Sciatic nerve (tissue), 2 donors: ENCODE measurements at regions not wholly inside any gene's neighbourhood (a gene's known extent, or its start where the extent isn't known, plus 50 kb on each side); places are given as distances from the start of the nearest gene placed in this dataset.
A peak's percentile ranks its signal among the peaks of the same experiment; 100 is the strongest.
"Not testable (repeated sequence)": the region's sequence is repeated elsewhere in the genome, so short reads cannot be mapped to it uniquely, and the experiment has no call there.

Experiments
- ATAC-seq: fragments of 200-7000 bp; cut with Tn5 transposase; one replicate; pipeline ENCODE4 v1.9.1; 2020; ENCODE audit warnings: mild to moderate bottlenecking, moderate library complexity
- DNase-seq: peaks from one replicate; pipeline ENCODE4 v3.0.0-alpha.2; 2020; ENCODE audit warnings: low spot score
- intact Hi-C: fragments of 100-400 bp; cut with DNase I; formaldehyde crosslinking; loops from one replicate; pipeline ENCODE4 v1.14.2; 2022
- donor health status: DM: no; HTN: no; CAD: no.
- donor health status: DM: no; HTN: no; CAD: no.

- intact Hi-C loops, DNase-seq, ATAC-seq: not testable (repeated sequence)
These were observed 571.6 kb downstream of the KCNA4 start for GRCh38 chr11:29445191-29445590.

DNA sequence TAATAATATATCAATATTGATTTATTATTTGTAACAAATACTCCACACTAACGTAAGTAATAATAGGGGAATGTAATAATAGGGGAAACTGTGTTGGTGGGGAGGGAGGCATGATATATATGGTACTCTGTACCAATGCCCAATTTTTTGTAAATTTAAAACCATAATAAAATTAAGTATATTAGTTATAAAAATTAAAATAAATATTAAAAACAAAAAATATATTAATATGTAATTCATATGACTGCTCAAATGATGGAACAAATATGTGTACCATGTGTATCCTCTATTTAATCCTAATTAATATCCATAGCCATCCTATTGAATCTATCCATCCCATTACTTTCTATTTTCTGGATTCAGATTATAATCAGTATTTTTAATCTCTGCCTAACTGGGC is 578.0 kb downstream of the KCNA4 start:
- intact Hi-C loops: no loop called here
- ATAC-seq: no peak
- no peak for DNase-seq

- intact Hi-C loops: no loop called here
- no peak for ATAC-seq
These were observed 581.4 kb downstream of the KCNA4 start for GRCh38 chr11:29435421-29435820.

DNA sequence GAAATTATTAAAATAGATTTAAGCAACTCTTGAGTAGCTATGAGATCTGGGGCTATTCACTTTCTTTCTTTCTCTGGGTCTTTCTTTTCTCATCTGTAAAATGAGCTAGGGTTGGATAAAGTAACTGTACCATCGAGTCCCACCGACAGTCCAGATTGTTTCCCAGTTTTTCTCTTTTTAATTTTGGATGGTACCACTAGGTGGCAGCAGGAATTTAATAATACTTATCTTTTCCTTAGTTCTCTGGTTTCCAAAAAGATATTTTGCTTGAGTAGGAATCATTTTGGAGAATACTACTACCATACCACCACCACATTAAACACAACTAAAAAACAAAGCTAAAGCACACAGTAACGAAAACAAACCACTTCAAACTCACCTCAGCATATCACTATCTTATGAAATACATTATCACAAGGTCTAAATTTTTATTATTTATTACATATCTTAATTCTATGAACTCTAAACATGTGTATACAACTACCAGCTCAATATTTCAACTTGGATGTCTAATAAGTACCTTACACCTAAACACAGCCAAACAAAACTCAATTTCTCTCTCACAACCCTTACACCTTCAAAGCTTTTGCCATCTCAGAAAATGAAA is 584.0 kb downstream of the KCNA4 start:
- DNase-seq: no peak
- intact Hi-C loops: loop anchor here (5.0 kb wide), 1 partner anchor 619 kb away; no protein-coding TSS in a partner anchor
- no peak for ATAC-seq

More at GRCh38 chr11:29435421-29435820, 581.4 kb downstream of the KCNA4 start:
- no peak for DNase-seq

GRCh38 chr11:29405305-29405704 is 611.5 kb downstream of the KCNA4 start:
- intact Hi-C loops: no loop called here
- no peak for DNase-seq
- no peak for ATAC-seq

GRCh38 chr11:29395555-29396072 is 621.2 kb downstream of the KCNA4 start:
- ATAC-seq: no peak
- intact Hi-C loops: no loop called here

DNA sequence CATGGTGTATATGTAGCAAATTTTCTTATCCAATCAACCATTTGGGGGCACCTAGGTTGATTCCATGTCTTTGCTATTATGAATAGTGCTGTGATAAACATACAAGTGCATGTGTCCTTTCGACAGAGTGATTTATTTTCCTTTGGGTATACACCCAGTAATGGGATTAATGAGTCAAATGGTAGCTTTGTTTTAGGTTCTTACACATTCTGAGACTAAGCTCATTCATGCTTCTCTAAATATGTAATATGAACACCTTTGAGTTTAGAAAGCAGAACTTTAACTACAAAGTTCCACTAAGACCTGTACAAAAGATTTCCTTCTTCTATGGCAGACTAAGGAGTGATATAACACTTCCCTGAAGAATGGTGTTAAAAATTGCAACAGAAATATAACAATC is 627.0 kb downstream of the KCNA4 start:
- no peak for ATAC-seq

More at GRCh38 chr11:29395555-29396072, 621.2 kb downstream of the KCNA4 start:
- no peak for DNase-seq

GRCh38 chr11:29373725-29374124 is 643.1 kb downstream of the KCNA4 start:
- intact Hi-C loops: no loop called here
- no peak for ATAC-seq

More for the DNA sequence above, 627.0 kb downstream of the KCNA4 start:
- intact Hi-C loops: loop anchor here (5.0 kb wide), 1 partner anchor 1433 kb away; no protein-coding TSS in a partner anchor
- no peak for DNase-seq

DNA sequence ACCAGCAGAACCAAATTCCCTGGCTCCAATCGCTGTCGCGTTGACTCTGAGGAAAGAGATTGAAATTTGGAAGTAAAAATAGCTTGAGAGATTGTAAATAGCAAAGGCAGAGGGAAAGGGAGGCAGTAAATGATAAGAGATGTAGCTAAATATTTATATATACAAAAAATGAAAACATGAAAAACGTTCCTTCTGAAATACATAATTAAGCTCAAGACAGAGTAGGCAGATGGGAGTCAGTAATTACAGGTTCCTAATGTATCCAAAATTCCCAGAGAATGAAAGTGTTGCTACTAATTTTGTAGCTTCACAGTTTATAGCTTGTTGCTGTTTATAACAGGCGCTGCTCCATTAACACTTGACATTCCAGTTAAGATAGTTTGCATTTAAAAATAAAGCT is 648.7 kb downstream of the KCNA4 start:
- DNase-seq: no peak
- no peak for ATAC-seq
- intact Hi-C loops: no loop called here

More at GRCh38 chr11:29373725-29374124, 643.1 kb downstream of the KCNA4 start:
- no peak for DNase-seq

- intact Hi-C loops: no loop called here
- ATAC-seq: no peak
- DNase-seq: no peak
These were observed 652.8 kb downstream of the KCNA4 start for GRCh38 chr11:29364006-29364405.

GRCh38 chr11:29361369-29361768 is 655.5 kb downstream of the KCNA4 start:
- intact Hi-C loops: no loop called here
- DNase-seq: no peak
- no peak for ATAC-seq

- ATAC-seq: no peak
- intact Hi-C loops: no loop called here
- DNase-seq: no peak
These were observed 663.0 kb downstream of the KCNA4 start for GRCh38 chr11:29353833-29354232.

DNA sequence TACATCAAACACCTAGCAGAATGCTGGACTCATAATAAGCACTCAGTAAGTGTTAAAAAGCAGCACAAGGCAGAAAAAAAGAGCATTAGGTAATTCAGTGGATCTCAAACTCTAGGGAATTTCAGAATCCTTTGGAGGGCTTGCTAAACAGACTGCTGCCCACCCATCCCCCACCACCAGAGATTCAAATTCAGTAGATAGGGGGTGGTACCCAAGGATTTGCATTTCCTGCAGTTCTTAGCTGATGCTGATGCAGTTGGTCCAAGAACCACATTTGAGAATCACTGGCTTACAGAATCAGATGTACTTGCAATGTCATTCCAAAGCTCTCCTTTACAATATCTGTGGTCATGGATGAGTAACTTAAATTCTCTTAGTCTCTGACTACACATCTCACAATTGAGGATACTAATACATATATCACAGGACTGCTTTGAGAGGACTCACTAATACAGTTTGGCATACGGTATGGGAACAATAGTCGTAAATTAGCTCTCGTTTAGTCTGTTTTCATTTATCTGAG is 664.5 kb downstream of the KCNA4 start:
- intact Hi-C loops: no loop called here
- ATAC-seq: no peak

DNA sequence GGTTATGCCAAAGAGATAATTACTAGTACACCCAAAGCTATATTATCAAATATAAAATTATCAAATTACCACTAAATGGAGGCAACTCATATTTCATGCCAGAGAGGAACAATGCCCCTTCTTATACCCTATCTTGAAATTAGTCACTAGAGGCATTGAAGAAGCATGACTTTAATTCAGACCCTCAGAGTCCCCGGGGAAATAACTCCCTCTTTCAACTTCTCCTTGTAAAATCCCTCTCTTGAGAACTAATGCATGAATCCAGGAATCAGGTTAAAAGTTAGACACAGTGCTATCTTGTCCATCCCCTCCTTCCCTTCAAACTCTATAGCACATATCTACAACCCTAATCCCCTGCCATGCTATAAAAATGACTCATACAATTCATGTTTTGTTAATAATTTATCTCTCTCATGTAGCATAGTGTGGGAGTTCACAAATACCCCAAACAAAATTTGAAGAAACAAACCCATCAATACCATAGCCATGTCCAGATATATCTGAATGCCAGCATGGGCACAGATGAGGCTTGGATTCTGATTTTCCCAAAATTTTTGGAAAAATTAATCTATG is 665.4 kb downstream of the KCNA4 start:
- no peak for ATAC-seq
- intact Hi-C loops: no loop called here
- no peak for DNase-seq

More for the DNA sequence above, 664.5 kb downstream of the KCNA4 start:
- DNase-seq: no peak

DNA sequence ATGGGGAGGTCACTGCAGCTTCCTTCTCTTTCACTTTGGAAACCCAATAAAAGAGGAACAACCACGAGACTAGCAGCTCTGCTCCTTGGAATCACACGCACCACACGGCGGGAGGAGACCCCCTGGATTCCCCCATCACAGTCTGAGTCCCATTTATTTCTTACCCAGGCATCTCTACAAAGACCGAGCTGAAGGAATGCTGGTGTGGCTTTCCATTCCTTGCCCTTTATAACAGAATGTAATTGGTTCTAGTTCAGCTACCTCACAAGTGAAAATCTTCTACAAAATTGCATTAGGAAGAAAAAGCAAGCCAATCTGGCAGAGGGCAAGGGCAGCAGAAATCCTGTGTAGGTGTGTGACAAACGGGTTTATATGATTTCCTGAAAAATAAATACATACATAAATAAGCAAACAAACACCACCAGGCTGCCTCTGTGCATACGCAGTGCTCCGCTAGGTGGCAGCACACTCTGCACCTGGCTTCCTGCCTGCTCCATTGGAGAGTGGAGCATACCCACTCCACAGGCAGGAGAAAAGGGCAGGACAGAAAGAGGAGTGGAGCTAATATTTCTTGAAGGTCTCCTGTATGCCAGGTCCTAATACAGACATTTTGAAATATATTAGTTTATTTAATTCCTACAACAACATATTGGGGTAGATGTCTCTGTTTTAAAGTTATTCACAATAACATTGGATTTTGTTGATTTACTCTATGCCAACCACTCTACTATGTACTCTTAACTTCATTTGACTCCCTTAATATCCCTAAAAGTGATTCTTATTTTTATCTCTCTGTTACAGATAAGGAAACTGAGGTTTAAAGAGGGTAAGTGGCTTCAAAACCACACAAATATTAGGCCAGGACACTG is 673.1 kb downstream of the KCNA4 start:
- ATAC-seq (no peak), DNase-seq (peak; percentile 63)
- intact Hi-C loops: no loop called here

- intact Hi-C loops: no loop called here
- no peak for DNase-seq
- ATAC-seq: no peak
These were observed 679.9 kb downstream of the KCNA4 start for GRCh38 chr11:29336727-29337575.

DNA sequence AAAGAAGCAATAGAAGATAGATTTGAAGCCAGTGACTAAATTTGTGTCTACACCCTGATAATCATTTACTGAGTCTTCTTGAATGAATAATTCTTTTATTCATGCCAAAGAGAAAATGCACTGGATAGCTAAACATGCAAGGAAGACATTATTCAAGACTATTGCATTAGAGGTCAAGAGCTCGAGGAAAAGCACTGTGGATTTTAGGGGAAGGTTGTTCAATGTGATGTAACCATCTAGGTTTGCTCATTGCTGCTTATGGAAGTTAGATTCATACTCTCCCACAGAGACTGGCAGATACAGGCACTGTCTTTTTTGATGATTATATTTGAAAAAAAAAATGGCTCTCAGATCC is 682.1 kb downstream of the KCNA4 start:
- DNase-seq (no peak), ATAC-seq (no peak)
- intact Hi-C loops: no loop called here

GRCh38 chr11:29333993-29334775 is 682.6 kb downstream of the KCNA4 start:
- intact Hi-C loops: no loop called here
- no peak for DNase-seq
- ATAC-seq: no peak
